Endothelial cell of umbilical vein (primary cell): ENCODE measurements at regions not wholly inside any gene's neighbourhood (a gene's known extent, or its start where the extent isn't known, plus 50 kb on each side); places are given as distances from the start of the nearest gene placed in this dataset.

Experiments used
- BruUV-seq: library from RNA; stranded (reverse); fragments of 400-500 nt; replicated peaks from 2 replicates; lab custom pipeline; 2021; lab: Mats Ljungman, UMichigan
- CTCF ChIA-PET: fragments of 300-600, 350-600 bp; sonication (Branson Sonifier 250); formaldehyde crosslinking; loops from one replicate; lab custom pipeline; 2021; ENCODE audit warnings: antibody characterized with exemption, inconsistent platforms; lab: Charles Lee
- POLR2A ChIA-PET: fragments of 300-600, 350-600 bp; sonication (Branson Sonifier 250); formaldehyde crosslinking; loops from one replicate; lab custom pipeline; 2021; ENCODE audit warnings: antibody characterized with exemption, inconsistent platforms; lab: Charles Lee
- DNase-seq: peaks from one replicate; pipeline ENCODE4 v3.0.0-alpha.2; 2011; ENCODE audit warnings: low read depth, low spot score
- FAIRE-seq: peaks from 2 replicates; lab custom pipeline; 2011; peaks lifted over from hg19 to GRCh38; lab: Jason Lieb, UNC
- H2AFZ ChIP-seq: 2 replicates; pipeline ENCODE4 v1.6.0; 2012; ENCODE audit warnings: low read depth, low read length, control low read depth, inconsistent platforms
- H3K27ac ChIP-seq: 2 replicates; pipeline ENCODE4 v1.5.1; 2011; ENCODE audit warnings: low read depth, mild to moderate bottlenecking, control low read depth, low read length, moderate library complexity; ENCODE audit not compliant: insufficient read depth
- H3K27me3 ChIP-seq, 2 experiments: 2 replicates each; pipeline versions ENCODE4 v1.6.0 to v1.6.1; 2011; ENCODE audit warnings: low read length in 2 of 2, mixed read lengths in 1 of 2; ENCODE audit not compliant: control insufficient read depth in 2 of 2, insufficient read depth in 2 of 2
- H3K36me3 ChIP-seq, 2 experiments: 2 replicates in 1 of 2; 3 replicates in 1 of 2; pipeline ENCODE4 v1.5.1; 2011; ENCODE audit warnings: low read length in 2 of 2, mild to moderate bottlenecking in 1 of 2, moderate library complexity in 1 of 2; ENCODE audit not compliant: control insufficient read depth in 2 of 2, insufficient read depth in 2 of 2; ENCODE audit errors: extremely low read depth in 1 of 2
- H3K4me1 ChIP-seq: 3 replicates; pipeline ENCODE4 v1.5.1; 2011; ENCODE audit warnings: mild to moderate bottlenecking, low read length; ENCODE audit not compliant: control insufficient read depth, insufficient read depth; ENCODE audit errors: extremely low read depth
- H3K4me2 ChIP-seq: 2 replicates; pipeline ENCODE4 v1.6.1; 2011; ENCODE audit warnings: low read length, control low read depth, mixed read lengths; ENCODE audit not compliant: insufficient read depth
- H3K4me3 ChIP-seq, 3 experiments: fragments of 200-600 bp in 1 of 3; sonication (generic), shearing (Covaris generic) in 1 of 3; replicated peaks in 1 of 3; 2 replicates each; pipeline ENCODE4 v1.5.1; 2011 to 2016; ENCODE audit warnings: control low read depth in 3 of 3, low read length in 3 of 3, mild to moderate bottlenecking in 2 of 3, inconsistent platforms in 1 of 3, low read depth in 1 of 3, moderate library complexity in 1 of 3; ENCODE audit not compliant: insufficient read depth in 1 of 3
- H3K79me2 ChIP-seq: 2 replicates; pipeline ENCODE4 v1.6.0; 2012; ENCODE audit warnings: low read length, inconsistent platforms; ENCODE audit not compliant: control insufficient read depth, insufficient read depth
- H3K9ac ChIP-seq: replicated peaks from 2 replicates; pipeline ENCODE3; 2011; ENCODE audit warnings: low read length, control low read depth; ENCODE audit not compliant: insufficient read depth; ENCODE audit errors: extremely low read depth
- H3K9me1 ChIP-seq: replicated peaks from 3 replicates; pipeline ENCODE4 v1.6.0; 2011; ENCODE audit warnings: mild to moderate bottlenecking, low read length; ENCODE audit not compliant: control insufficient read depth, insufficient read depth; ENCODE audit errors: extremely low read depth
- H3K9me3 ChIP-seq: replicated peaks from 2 replicates; pipeline ENCODE4 v1.5.1; 2012; ENCODE audit warnings: low read length, inconsistent platforms; ENCODE audit not compliant: control insufficient read depth, insufficient read depth
- H4K20me1 ChIP-seq: replicated peaks from 2 replicates; pipeline ENCODE3; 2011; ENCODE audit warnings: mild to moderate bottlenecking, low read length; ENCODE audit not compliant: control insufficient read depth, insufficient read depth; ENCODE audit errors: extremely low read depth
- EZH2 ChIP-seq: IDR thresholded peaks from 2 replicates; pipeline ENCODE4 v1.6.1; 2012; ENCODE audit warnings: borderline replicate concordance, low read depth, mild to moderate bottlenecking, moderate library complexity, low read length, inconsistent platforms; ENCODE audit not compliant: severe bottlenecking
- FOS ChIP-seq: IDR thresholded peaks from 2 replicates; pipeline ENCODE4 v1.6.1; 2011; ENCODE audit warnings: mild to moderate bottlenecking, low read length, moderate library complexity, borderline replicate concordance; ENCODE audit not compliant: insufficient read depth
- GATA2 ChIP-seq: IDR thresholded peaks from 2 replicates; pipeline ENCODE4 v1.7.0; 2011; ENCODE audit warnings: low read depth, mild to moderate bottlenecking, moderate library complexity, mixed read lengths, low read length; ENCODE audit not compliant: insufficient read length, insufficient read depth
- JUN ChIP-seq: IDR thresholded peaks from 2 replicates; pipeline ENCODE4 v1.6.1; 2011; ENCODE audit warnings: borderline replicate concordance, low read depth; ENCODE audit not compliant: insufficient read length, insufficient read depth
- MYC ChIP-seq: IDR thresholded peaks from one replicate; pipeline ENCODE4 v1.6.1; 2011; ENCODE audit warnings: mild to moderate bottlenecking, low read depth, low read length
- POLR2A ChIP-seq: IDR thresholded peaks from 2 replicates; pipeline ENCODE4 v1.6.1; 2012; ENCODE audit warnings: low read depth, mild to moderate bottlenecking, control low read depth, low read length
- POLR2AphosphoS5 ChIP-seq: IDR thresholded peaks from 2 replicates; pipeline ENCODE4 v1.6.1; 2012; ENCODE audit warnings: low read depth, mild to moderate bottlenecking, control low read depth, low read length, moderate library complexity; ENCODE audit not compliant: insufficient read depth
- dilution Hi-C: fragments of 300-500 bp; cut with MboI; formaldehyde crosslinking; loops from one replicate; pipeline ENCODE4 v1.15.0; 2019; ENCODE audit warnings: low sequenced_read_pairs; ENCODE audit not compliant: extremely low pct_ligation_motif_present
- intact Hi-C: fragments of 100-400 bp; cut with micrococcal nuclease; formaldehyde crosslinking; loops from one replicate; pipeline ENCODE4 v1.10.0; 2022
- TF ChIP-seq, protein P1 (sequence below): IDR thresholded peaks from 2 replicates; pipeline ENCODE4 v1.6.1; 2011; ENCODE audit not compliant: insufficient read depth, insufficient read length
- TF ChIP-seq, protein P2 (sequence below), 2 donors: IDR thresholded peaks; 1 replicate in 1 of 2; 2 replicates in 1 of 2; pipeline ENCODE4 v1.5.1; 2011; ENCODE audit warnings: low read length in 2 of 2, mild to moderate bottlenecking in 2 of 2, moderate library complexity in 2 of 2, control low read depth in 1 of 2, inconsistent platforms in 1 of 2, low read depth in 1 of 2; ENCODE audit not compliant: insufficient read depth in 1 of 2; ENCODE audit errors: extremely low read depth in 1 of 2

DNA sequence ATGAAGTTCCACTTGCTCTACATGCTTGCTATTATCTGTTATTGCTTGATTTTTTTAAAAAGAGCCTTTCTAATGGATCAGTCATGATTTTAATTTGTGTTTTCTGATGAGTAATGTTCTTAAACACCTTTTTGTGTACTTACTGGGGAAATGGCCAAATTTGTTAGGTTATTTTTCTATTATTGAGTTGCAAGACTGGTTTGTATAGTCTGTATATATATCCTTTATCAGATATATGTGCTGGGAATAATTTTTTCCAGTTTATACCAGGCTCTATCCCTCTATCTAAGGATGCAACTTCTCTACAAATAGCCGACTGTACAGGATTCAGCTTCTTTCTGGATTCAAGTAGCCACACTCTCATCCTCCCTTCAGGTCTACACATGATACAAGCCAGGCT, 65.6 kb upstream of the SEC61G start:
- Histone ChIP-seq H3K4me3 (no peak overlapping the region), H3K9me3 (no peaks in the 10 kb centered on the region), H2AFZ (no peak overlapping the region), H3K27me3 (peaks cover 5 to 11% of the 10 kb centered on the region in 2 experiments), H3K9ac (no peak overlapping the region), H4K20me1 (no peaks in the 10 kb centered on the region), H3K4me1 (no peaks in the 10 kb centered on the region), H3K36me3 (no peaks in the 10 kb centered on the region), H3K4me2 (no peak overlapping the region), H3K27ac (no peak overlapping the region), H3K9me1 (no peaks in the 10 kb centered on the region), H3K79me2 (no peaks in the 10 kb centered on the region)
- no TSS peak for BruUV-seq
- no peak for TF ChIP-seq POLR2A
- no peak for TF ChIP-seq POLR2AphosphoS5
- no peak for TF ChIP-seq FOS
- TF ChIP-seq MYC = no peak
- no peak for TF ChIP-seq GATA2
- TF ChIP-seq, protein P1, sequence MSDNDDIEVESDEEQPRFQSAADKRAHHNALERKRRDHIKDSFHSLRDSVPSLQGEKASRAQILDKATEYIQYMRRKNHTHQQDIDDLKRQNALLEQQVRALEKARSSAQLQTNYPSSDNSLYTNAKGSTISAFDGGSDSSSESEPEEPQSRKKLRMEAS = no peak
- TF ChIP-seq JUN = no peak
- TF ChIP-seq EZH2 = no peak
- TF ChIP-seq, protein P2, sequence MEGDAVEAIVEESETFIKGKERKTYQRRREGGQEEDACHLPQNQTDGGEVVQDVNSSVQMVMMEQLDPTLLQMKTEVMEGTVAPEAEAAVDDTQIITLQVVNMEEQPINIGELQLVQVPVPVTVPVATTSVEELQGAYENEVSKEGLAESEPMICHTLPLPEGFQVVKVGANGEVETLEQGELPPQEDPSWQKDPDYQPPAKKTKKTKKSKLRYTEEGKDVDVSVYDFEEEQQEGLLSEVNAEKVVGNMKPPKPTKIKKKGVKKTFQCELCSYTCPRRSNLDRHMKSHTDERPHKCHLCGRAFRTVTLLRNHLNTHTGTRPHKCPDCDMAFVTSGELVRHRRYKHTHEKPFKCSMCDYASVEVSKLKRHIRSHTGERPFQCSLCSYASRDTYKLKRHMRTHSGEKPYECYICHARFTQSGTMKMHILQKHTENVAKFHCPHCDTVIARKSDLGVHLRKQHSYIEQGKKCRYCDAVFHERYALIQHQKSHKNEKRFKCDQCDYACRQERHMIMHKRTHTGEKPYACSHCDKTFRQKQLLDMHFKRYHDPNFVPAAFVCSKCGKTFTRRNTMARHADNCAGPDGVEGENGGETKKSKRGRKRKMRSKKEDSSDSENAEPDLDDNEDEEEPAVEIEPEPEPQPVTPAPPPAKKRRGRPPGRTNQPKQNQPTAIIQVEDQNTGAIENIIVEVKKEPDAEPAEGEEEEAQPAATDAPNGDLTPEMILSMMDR (IDR thresholded peaks at IDR 0.05; ENCODE audit: extremely low read depth in 1 of 2, insufficient read depth in 1 of 2, low read depth in 1 of 2, low read length in 2 of 2) = no peak
- ChIA-PET CTCF (no interaction called here), POLR2A (no interaction called here)
- no peak for DNase-seq
- FAIRE-seq = no peak
- intact Hi-C loops = no loop called here
- dilution Hi-C loops = no loop called here
